ENCODE measurements at regions not wholly inside any gene's neighbourhood (a gene's known extent, or its start where the extent isn't known, plus 50 kb on each side); places are given as distances from the start of the nearest gene placed in this dataset.

DNA sequence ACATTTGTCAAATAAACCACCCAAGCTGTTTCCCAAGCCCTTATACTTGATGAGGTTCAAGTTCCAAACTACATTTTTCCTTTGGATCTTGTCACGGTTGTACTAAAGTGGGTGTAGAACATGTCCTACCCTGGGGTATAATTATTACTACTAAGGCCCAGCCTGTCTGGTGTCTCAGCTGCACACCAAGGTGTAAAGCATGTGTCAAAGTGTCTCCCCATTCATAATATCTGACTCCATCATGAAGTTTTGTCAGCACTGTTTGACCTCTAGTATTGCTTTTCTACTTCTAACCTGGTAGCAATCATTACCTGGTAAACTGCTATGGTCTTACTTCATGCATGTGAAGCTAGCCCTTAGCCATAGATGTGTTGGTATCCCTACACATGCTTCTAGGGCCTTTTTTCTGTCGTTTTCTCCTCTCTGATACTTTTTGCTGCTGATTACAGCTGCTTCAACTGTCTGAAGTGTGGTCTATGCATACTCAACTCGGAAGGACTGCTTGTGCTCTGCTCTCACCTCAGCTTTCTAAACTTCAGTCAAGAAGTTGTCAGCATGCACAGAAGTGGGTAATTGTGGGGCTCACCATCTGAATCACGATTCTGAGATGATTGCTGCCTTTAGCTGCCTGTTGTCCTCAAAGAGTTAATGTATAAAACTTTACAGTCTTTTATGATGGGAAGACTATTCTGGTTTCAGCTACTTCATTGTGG is 445.7 kb upstream of the TRIB2 start:
- DNase-seq (ENCODE audit: insufficient read length, low spot score) (no peak), FAIRE-seq (no peak)
- TF ChIP-seq, protein P1, sequence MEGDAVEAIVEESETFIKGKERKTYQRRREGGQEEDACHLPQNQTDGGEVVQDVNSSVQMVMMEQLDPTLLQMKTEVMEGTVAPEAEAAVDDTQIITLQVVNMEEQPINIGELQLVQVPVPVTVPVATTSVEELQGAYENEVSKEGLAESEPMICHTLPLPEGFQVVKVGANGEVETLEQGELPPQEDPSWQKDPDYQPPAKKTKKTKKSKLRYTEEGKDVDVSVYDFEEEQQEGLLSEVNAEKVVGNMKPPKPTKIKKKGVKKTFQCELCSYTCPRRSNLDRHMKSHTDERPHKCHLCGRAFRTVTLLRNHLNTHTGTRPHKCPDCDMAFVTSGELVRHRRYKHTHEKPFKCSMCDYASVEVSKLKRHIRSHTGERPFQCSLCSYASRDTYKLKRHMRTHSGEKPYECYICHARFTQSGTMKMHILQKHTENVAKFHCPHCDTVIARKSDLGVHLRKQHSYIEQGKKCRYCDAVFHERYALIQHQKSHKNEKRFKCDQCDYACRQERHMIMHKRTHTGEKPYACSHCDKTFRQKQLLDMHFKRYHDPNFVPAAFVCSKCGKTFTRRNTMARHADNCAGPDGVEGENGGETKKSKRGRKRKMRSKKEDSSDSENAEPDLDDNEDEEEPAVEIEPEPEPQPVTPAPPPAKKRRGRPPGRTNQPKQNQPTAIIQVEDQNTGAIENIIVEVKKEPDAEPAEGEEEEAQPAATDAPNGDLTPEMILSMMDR (IDR thresholded peaks at IDR 0.05; ENCODE audit: insufficient read depth, missing control alignments), result no peak

DNA sequence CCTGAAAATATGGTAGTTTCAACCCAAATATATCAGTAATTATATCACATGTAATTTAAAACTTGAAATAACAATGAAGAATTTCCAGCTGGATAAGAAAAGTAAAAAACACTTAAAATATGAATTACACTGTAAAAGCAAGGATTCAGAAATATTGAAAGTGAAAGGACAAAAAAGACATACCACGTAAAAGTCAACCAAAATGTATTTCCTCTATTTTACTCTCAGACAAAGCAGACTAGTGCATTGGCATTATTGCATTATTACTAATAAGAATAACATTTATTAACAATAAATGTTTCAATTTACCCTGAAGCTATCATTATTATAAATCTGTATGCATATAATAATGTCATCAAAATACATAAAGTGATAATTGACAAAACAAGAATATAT is 445.1 kb upstream of the TRIB2 start:
- DNase-seq (ENCODE audit: insufficient read length, low spot score) (no peak), FAIRE-seq (no peak)
- TF ChIP-seq, protein P1 (IDR thresholded peaks at IDR 0.05; ENCODE audit: insufficient read depth, missing control alignments), result no peak

DNA sequence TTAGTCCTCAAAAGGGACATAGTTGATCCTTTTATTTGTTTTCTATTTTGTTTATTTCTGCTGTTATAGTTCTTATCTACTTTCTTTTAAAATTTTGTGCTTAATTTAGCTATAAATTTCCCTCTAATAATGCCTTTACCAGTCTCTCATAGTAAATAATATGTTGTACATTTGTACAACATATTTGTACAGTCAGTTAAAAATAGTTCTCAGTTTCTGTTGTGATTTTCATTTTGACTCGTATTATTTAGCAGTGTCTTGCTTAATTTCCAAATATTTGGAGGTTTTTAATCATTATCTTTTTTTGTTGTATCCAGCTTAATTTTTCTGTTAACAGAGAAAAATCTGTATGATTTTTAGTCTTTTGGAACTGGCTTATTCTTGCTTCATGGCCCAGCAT is 443.6 kb upstream of the TRIB2 start:
- FAIRE-seq (no peak), DNase-seq (ENCODE audit: insufficient read length, low spot score) (no peak)
- TF ChIP-seq, protein P1 (IDR thresholded peaks at IDR 0.05; ENCODE audit: insufficient read depth, missing control alignments), result no peak

DNA sequence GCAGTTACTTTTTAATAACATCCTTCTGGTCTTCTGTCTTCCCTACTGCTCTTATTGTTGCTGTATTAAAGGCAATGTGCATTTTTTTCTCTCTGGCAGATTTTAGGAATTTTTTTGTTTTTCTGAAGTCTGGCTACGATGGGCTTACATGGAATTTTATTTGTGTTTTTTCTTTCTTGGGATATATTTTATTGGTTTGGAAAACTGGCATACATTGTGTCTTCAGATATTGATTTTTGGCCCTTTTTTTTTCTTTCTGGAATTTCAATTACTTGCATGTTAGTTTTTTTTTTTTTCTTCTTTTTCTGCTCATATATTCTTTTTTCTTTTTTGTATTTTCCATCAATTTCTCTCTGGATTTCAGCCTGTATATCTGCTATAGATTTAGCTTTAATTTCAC is 442.1 kb upstream of the TRIB2 start:
- DNase-seq (ENCODE audit: insufficient read length, low spot score) (no peak), FAIRE-seq (no peak)
- TF ChIP-seq, protein P1 (IDR thresholded peaks at IDR 0.05; ENCODE audit: insufficient read depth, missing control alignments), result no peak

DNA sequence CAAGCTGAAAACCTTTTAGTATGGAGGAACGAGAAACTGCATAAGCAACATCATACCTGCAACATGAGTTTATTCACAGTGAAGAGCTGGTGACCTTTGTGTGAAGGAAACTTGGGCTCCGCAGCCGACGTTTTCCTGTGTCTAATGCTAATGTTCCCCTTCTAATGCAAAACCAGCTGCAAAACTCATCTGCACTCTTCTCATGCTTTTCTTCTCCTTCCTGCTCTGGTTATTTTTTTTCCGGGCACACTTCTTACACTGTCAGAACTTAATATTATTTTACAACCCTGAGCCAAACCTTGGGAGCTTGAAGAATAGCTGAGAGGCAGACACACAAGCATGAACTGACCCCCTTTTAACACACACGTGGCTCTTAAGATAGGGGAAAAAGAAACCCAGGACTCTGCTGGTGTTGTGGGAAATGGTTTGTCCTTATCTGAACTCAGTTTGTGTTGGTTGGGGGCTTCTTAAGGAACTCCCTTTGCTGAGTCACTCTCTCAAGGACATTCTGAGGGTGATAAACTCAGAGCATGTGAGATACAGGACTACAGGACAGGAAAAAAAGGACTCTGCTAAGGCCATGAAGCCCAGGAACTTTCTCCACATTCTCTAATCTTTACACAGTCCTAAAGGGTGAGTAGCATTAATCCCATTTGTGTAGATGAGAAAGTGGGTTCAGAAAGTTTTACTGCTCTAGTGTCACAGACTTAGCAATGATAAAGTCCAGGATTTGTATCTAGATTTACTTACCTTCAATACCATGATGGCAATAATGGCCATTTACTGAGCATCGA is 439.3 kb upstream of the TRIB2 start:
- no peak for FAIRE-seq
- TF ChIP-seq, protein P1 (IDR thresholded peaks at IDR 0.05; ENCODE audit: insufficient read depth, missing control alignments), result no peak

DNA sequence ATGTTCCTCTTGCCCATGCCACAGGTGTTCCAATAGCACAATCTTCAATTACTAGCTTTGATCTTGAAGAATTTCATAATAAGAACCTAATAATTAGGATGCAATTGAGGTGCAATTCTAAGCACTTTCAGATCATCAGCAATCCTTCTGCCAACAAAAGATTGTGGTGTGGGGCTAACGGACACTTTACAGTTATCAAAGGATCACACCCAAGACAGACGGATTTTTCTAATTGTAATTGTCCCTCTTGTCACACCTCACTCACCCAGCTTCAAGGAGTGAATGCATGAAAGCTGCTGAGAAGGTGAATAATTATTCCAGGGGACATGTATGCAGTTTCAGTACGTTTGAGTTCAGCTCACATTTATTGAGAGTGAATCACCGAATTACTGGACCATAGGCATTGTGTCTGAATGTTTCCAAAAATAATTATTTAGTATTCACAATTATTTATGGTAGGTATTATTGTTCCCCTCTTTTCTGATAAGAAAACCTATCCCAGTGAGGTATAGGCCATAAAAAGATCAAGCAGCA is 438.5 kb upstream of the TRIB2 start:
- FAIRE-seq, result no peak

More for the DNA sequence above, 439.3 kb upstream of the TRIB2 start:
- DNase-seq (ENCODE audit: insufficient read length, low spot score), result no peak

More for the DNA sequence above, 438.5 kb upstream of the TRIB2 start:
- no peak for DNase-seq (ENCODE audit: insufficient read length, low spot score)
- TF ChIP-seq, protein P1 (IDR thresholded peaks at IDR 0.05; ENCODE audit: insufficient read depth, missing control alignments), result no peak
